Heart right ventricle (tissue), 16 donors: ENCODE measurements at regions not wholly inside any gene's neighbourhood (a gene's known extent, or its start where the extent isn't known, plus 50 kb on each side); places are given as distances from the start of the nearest gene placed in this dataset.

ENCODE experiments used
- ATAC-seq, 8 donors: fragments of 200-7000 bp; cut with Tn5 transposase; one replicate each; pipeline ENCODE4 v1.9.1; 2020; ENCODE audit warnings: mild to moderate bottlenecking in 8 of 8, moderate library complexity in 8 of 8, moderate number of reproducible peaks in 1 of 8
- DNase-seq, 2 donors: peaks; one replicate each; pipeline ENCODE4 v3.0.0-alpha.2; 2020
- H3K27ac ChIP-seq, 10 donors: fragments of 200-600 bp; sonication (generic) in 2 of 10; one replicate each; pipeline versions ENCODE4 v1.5.0 to v1.8.0; 2020 to 2022; ENCODE audit warnings: mild to moderate bottlenecking in 3 of 10
- H3K27me3 ChIP-seq, 7 donors: fragments of 200-600 bp; one replicate each; pipeline ENCODE4 v1.8.0; 2021 to 2022; ENCODE audit warnings: mild to moderate bottlenecking in 2 of 7
- H3K36me3 ChIP-seq, 9 donors: fragments of 200-600 bp; sonication (generic) in 1 of 9; one replicate each; pipeline versions ENCODE4 v1.5.0 to v1.8.0; 2020 to 2022; ENCODE audit warnings: mild to moderate bottlenecking in 2 of 9
- H3K4me1 ChIP-seq, 9 donors: fragments of 200-600 bp; sonication (generic) in 1 of 9; one replicate each; pipeline versions ENCODE4 v1.5.0 to v1.8.0; 2020 to 2022; ENCODE audit warnings: mild to moderate bottlenecking in 4 of 9
- H3K4me3 ChIP-seq, 10 donors: fragments of 200-600 bp; sonication (generic) in 2 of 10; one replicate each; pipeline versions ENCODE4 v1.5.0 to v1.8.0; 2020 to 2022; ENCODE audit warnings: mild to moderate bottlenecking in 7 of 10, moderate library complexity in 2 of 10
- H3K9me3 ChIP-seq, 11 donors: fragments of 200-600 bp in 10 of 11; sonication (generic) in 2 of 11; one replicate each; pipeline versions ENCODE4 v1.5.0 to v1.8.0; 2013 to 2022; ENCODE audit warnings: mild to moderate bottlenecking in 2 of 11, control low read depth in 1 of 11, moderate library complexity in 1 of 11
- CTCF ChIP-seq, 9 donors: fragments of 200-600 bp; sonication (generic) in 2 of 9; IDR thresholded peaks; one replicate each; pipeline versions ENCODE4 v1.5.0 to v1.8.0; 2021 to 2022; ENCODE audit warnings: antibody characterized with exemption in 9 of 9, mild to moderate bottlenecking in 5 of 9, moderate library complexity in 1 of 9
- WGBS, 2 donors: extraction: QIAGEN DNeasy Blood & Tissue Kit; methylation state at CpG; one replicate each; pipeline ENCODE4 v1.1.7; 2013; ENCODE audit warnings: inconsistent platforms in 1 of 2; 5-methylcytosine and 5-hydroxymethylcytosine counted together
- intact Hi-C, 10 donors: fragments of 100-400 bp; cut with DNase I; formaldehyde crosslinking; loops; one replicate each; pipeline versions ENCODE4 v1.11.1 to v1.14.2; 2022
- donor health status: Arrhythmogenic right ventricular cardiomyopathy.
- donor health status: ischemic (EF 13 %, LVEDD 7.1; RV severe dilation, severe dysfunction).
- donor health status: healthy with polysubstance abuse.
- donor health status: DM: no; HTN: yes; CAD: no.
- donor health status: DM: no; HTN: no; CAD: no.
- donor health status: ischemic (EF 25% LVEDD 6.9; RV normal size, moderate dysfunction).
- donor health status: ischemic (EF 25% LVEDD 5.7; RV mildly dilated, moderate dysfunction).
- donor health status: healthy.
- donor health status: DM: yes; HTN: yes; CAD: no.
- donor health status: Ischemic cardiomyopathy.
- donor health status: ischemic (EF 35%, LVEDD 5.7; RV mildly dilated, moderate dysfunction).
- donor health status: nonischemic (EF 11% LVEDD 7.7; RV severe dilation, severe dysfunction).
- donor health status: DM: yes; HTN: yes; CAD: no.
- donor health status: PGD.
- donor health status: ischemic (EF 29% LVEDD 5.4; RV normal size, mild dysfunction).
- donor health status: nonischemic (EF 23%, LVEDD 6.1; RV moderate dilation, normal function).

GRCh38 chr3:36114353-36114752 lies 266.0 kb upstream of the STAC start:
- intact Hi-C loops, result no loop called here

GRCh38 chr3:36124118-36124796 lies 256.0 kb upstream of the STAC start:
- 63 to 64% methylated on average over 2 of the region's 2 CpGs for WGBS, 2 donors
- Histone ChIP-seq H3K4me3 (no peak overlapping the region), H3K27ac (no peak overlapping the region), H3K4me1 (no peaks in the 10 kb centered on the region), H3K9me3 (peaks cover 0 to 43% (median 6%) of the 10 kb centered on the region in 11 donors), H3K27me3 (no peaks in the 10 kb centered on the region), H3K36me3 (no peaks in the 10 kb centered on the region)
- ATAC-seq, result no peak
- intact Hi-C loops, result no loop called here
- no peak for DNase-seq
- TF ChIP-seq CTCF (IDR thresholded peaks at IDR 0.05), result peak in 2 of 9 donors; percentile 20 to 24

More at GRCh38 chr3:36114353-36114752, 266.0 kb upstream of the STAC start:
- no peak overlapping the region for H3K27ac ChIP-seq
- H3K4me3 ChIP-seq, result no peak overlapping the region
- DNase-seq, result no peak
- H3K9me3 ChIP-seq, result no peaks in the 10 kb centered on the region
- ATAC-seq, result no peak
- H3K36me3 ChIP-seq, result no peaks in the 10 kb centered on the region
- no peak for TF ChIP-seq CTCF (IDR thresholded peaks at IDR 0.05)
- no peaks in the 10 kb centered on the region for H3K4me1 ChIP-seq
- H3K27me3 ChIP-seq, result no peaks in the 10 kb centered on the region

- intact Hi-C loops, result no loop called here
- no peaks in the 10 kb centered on the region for H3K36me3 ChIP-seq
- 94 to 95% methylated on average over 2 of the region's 2 CpGs for WGBS, 2 donors
- no peaks in the 10 kb centered on the region for H3K4me1 ChIP-seq
- H3K9me3 ChIP-seq, result peaks cover 0 to 14% (median 0%) of the 10 kb centered on the region in 11 donors
- H3K4me3 ChIP-seq, result no peak overlapping the region
- DNase-seq, result no peak
- no peak for ATAC-seq
- no peaks in the 10 kb centered on the region for H3K27me3 ChIP-seq
- no peak overlapping the region for H3K27ac ChIP-seq
- no peak for TF ChIP-seq CTCF (IDR thresholded peaks at IDR 0.05)
Measured at GRCh38 chr3:36132214-36132613, 248.1 kb upstream of the STAC start.

- H3K27ac ChIP-seq, result no peak overlapping the region
- no peaks in the 10 kb centered on the region for H3K27me3 ChIP-seq
- no peaks in the 10 kb centered on the region for H3K4me1 ChIP-seq
- TF ChIP-seq CTCF (IDR thresholded peaks at IDR 0.05), result no peak
- no peak overlapping the region for H3K4me3 ChIP-seq
- no peaks in the 10 kb centered on the region for H3K9me3 ChIP-seq
- no peak for ATAC-seq
- intact Hi-C loops, result no loop called here
- no peak for DNase-seq
- H3K36me3 ChIP-seq, result no peaks in the 10 kb centered on the region
Measured at GRCh38 chr3:36135863-36136262, 244.4 kb upstream of the STAC start.
